GM19324 (cell line): ENCODE measurements at regions not wholly inside any gene's neighbourhood (a gene's known extent, or its start where the extent isn't known, plus 50 kb on each side); places are given as distances from the start of the nearest gene placed in this dataset.

ENCODE experiments used
- ATAC-seq: cut with Tn5 transposase; IDR thresholded peaks from one replicate; pipeline ENCODE4 v1.9.1; 2021; ENCODE audit warnings: mild to moderate bottlenecking, moderate library complexity; ENCODE audit not compliant: unreplicated experiment, low FRiP score

GRCh38 chr7:12879139-12879538, 191.7 kb downstream of the ARL4A start:
- no peak for ATAC-seq

GRCh38 chr7:12881712-12882111, 194.3 kb downstream of the ARL4A start:
- ATAC-seq = no peak

GRCh38 chr7:12882710-12883109, 195.3 kb downstream of the ARL4A start:
- no peak for ATAC-seq

GRCh38 chr7:12884033-12884432, 196.6 kb downstream of the ARL4A start:
- ATAC-seq = no peak

GRCh38 chr7:12884856-12885440, 197.5 kb downstream of the ARL4A start:
- ATAC-seq = no peak

GRCh38 chr7:12888717-12889116, 201.3 kb downstream of the ARL4A start:
- ATAC-seq = no peak

- no peak for ATAC-seq
These were observed 202.0 kb downstream of the ARL4A start for GRCh38 chr7:12889391-12889790.

- no peak for ATAC-seq
These were observed 203.2 kb downstream of the ARL4A start for GRCh38 chr7:12890586-12890985.

- no peak for ATAC-seq
These were observed 205.9 kb downstream of the ARL4A start for GRCh38 chr7:12893292-12893691.

- no peak for ATAC-seq
These were observed 207.9 kb downstream of the ARL4A start for GRCh38 chr7:12895296-12895695.

- ATAC-seq = no peak
These were observed 208.9 kb downstream of the ARL4A start for GRCh38 chr7:12896316-12896715.

- ATAC-seq = no peak
These were observed 210.6 kb downstream of the ARL4A start for GRCh38 chr7:12898004-12898403.

GRCh38 chr7:12898620-12899019, 211.2 kb downstream of the ARL4A start:
- no peak for ATAC-seq

GRCh38 chr7:12905671-12906070, 218.2 kb downstream of the ARL4A start:
- ATAC-seq = no peak

- no peak for ATAC-seq
These were observed 220.3 kb downstream of the ARL4A start for GRCh38 chr7:12907774-12908173.

GRCh38 chr7:12909483-12909882, 222.1 kb downstream of the ARL4A start:
- ATAC-seq = no peak

GRCh38 chr7:12911053-12911452, 223.6 kb downstream of the ARL4A start:
- ATAC-seq = no peak

GRCh38 chr7:12913002-12913401, 225.6 kb downstream of the ARL4A start:
- ATAC-seq = no peak

GRCh38 chr7:12917801-12918200, 230.4 kb downstream of the ARL4A start:
- ATAC-seq = no peak

- ATAC-seq = no peak
These were observed 234.4 kb downstream of the ARL4A start for GRCh38 chr7:12921751-12922345.

GRCh38 chr7:12923971-12924370, 236.5 kb downstream of the ARL4A start:
- no peak for ATAC-seq

- no peak for ATAC-seq
These were observed 238.8 kb downstream of the ARL4A start for GRCh38 chr7:12926206-12926605.
